Kidney (tissue), 13 donors: ENCODE measurements at regions not wholly inside any gene's neighbourhood (a gene's known extent, or its start where the extent isn't known, plus 50 kb on each side); places are given as distances from the start of the nearest gene placed in this dataset.
"Not testable (repeated sequence)": the region's sequence is repeated elsewhere in the genome, so short reads cannot be mapped to it uniquely, and the experiment has no call there.

ENCODE experiments used
- DNase-seq, 5 donors: peaks; one replicate each; pipeline ENCODE4 v3.0.0-alpha.2; 2013 to 2020
- FAIRE-seq: peaks from 2 replicates; lab custom pipeline; 2012; peaks lifted over from hg19 to GRCh38; lab: Jason Lieb, UNC
- H3K27ac ChIP-seq, 2 donors: one replicate each; pipeline ENCODE4 v1.7.0; 2013; ENCODE audit warnings: low read depth in 2 of 2, low read length in 2 of 2, inconsistent platforms in 1 of 2
- H3K27me3 ChIP-seq: one replicate; pipeline ENCODE4 v1.7.1; 2013; ENCODE audit warnings: low read length, inconsistent platforms; ENCODE audit not compliant: control insufficient read depth, insufficient read depth
- H3K36me3 ChIP-seq, 3 donors: one replicate each; pipeline versions ENCODE4 v1.7.0 to v1.7.1; 2013; ENCODE audit warnings: low read length in 3 of 3, control low read depth in 1 of 3, inconsistent platforms in 1 of 3; ENCODE audit not compliant: insufficient read depth in 3 of 3, control insufficient read depth in 2 of 3
- H3K4me1 ChIP-seq, 3 donors: one replicate each; pipeline versions ENCODE4 v1.7.0 to v1.7.1; 2013; ENCODE audit warnings: low read length in 3 of 3, inconsistent platforms in 1 of 3, low read depth in 1 of 3; ENCODE audit not compliant: control insufficient read depth in 2 of 3, insufficient read depth in 2 of 3
- H3K4me3 ChIP-seq, 3 donors: one replicate each; pipeline versions ENCODE4 v1.7.0 to v1.8.1; 2013; ENCODE audit warnings: low read length in 3 of 3, control low read depth in 1 of 3, inconsistent platforms in 1 of 3
- H3K9ac ChIP-seq, 3 donors: one replicate each; pipeline versions ENCODE4 v1.7.0 to v1.7.1; 2013; ENCODE audit warnings: low read length in 3 of 3, control low read depth in 1 of 3, inconsistent platforms in 1 of 3
- H3K9me3 ChIP-seq, 3 donors: one replicate each; pipeline versions ENCODE4 v1.7.0 to v1.7.1; 2013; ENCODE audit warnings: low read length in 3 of 3, control low read depth in 1 of 3, inconsistent platforms in 1 of 3; ENCODE audit not compliant: control insufficient read depth in 2 of 3, insufficient read depth in 1 of 3
- intact Hi-C: fragments of 100-400 bp; cut with DNase I; formaldehyde crosslinking; loops from one replicate; pipeline ENCODE4 v1.11.1; 2022
- TF ChIP-seq, protein P1 (sequence below): IDR thresholded peaks from 3 replicates; pipeline ENCODE4 v1.5.1; 2012; ENCODE audit warnings: mild to moderate bottlenecking, moderate library complexity, borderline replicate concordance; ENCODE audit not compliant: insufficient read depth; ENCODE audit errors: extremely low read depth
- donor health status: control.
- donor health status: control.
- donor health status: control.
- donor health status: control.
- donor health status: control.
- donor health status: DM: yes; HTN: yes; CAD: no.
- donor health status: Normal renal cell carcinoma (clear cell type).

DNA sequence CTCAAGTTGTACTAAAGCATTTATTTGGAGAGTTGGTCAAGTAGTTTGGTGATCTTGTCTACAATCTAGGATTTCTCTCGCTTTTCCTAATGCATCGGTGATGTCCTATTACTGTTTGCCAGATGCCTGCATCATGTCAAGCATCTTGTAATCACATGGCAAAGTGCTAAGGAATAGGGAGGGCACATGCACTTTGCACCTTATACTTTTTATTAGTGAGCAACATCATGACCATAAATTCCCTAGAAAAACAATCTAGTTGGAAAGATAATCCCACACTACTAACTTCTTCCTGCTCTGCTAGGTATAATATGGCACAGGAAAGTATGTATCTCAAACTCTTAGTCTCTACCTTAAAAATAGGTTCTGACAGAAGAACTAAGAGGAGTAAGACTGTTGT, 894.3 kb upstream of the SLITRK1 start:
- Histone ChIP-seq H3K27ac (no peak overlapping the region), H3K27me3 (no peaks in the 10 kb centered on the region)
- no peak for FAIRE-seq

DNA sequence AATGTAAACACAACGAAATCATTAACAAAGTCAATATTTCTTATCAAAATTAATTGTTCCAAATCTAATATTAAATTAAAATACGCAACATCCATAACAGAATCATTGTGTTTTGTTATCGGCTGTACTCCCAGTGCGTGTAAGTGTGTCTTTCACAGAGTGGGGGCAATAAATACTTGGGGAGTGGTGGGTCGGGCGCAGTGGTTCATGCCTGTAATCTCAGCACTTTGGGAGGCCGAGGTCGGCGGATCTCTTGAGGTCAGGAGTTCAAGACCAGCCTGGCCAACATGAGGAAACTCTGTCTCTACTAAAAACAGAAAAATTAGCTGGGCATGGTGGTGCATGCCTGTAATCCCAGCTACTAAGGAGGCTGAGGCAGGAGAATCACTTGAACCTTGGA, 893.6 kb upstream of the SLITRK1 start:
- intact Hi-C loops, H3K9me3 ChIP-seq, DNase-seq, H3K27ac ChIP-seq, H3K4me1 ChIP-seq, H3K4me3 ChIP-seq, H3K27me3 ChIP-seq, FAIRE-seq, H3K36me3 ChIP-seq, H3K9ac ChIP-seq: not testable (repeated sequence)

More for the DNA sequence above, 894.3 kb upstream of the SLITRK1 start:
- H3K4me3 ChIP-seq: no peak overlapping the region
- H3K9ac ChIP-seq: no peak overlapping the region
- no peak for DNase-seq
- intact Hi-C loops: no loop called here
- no peaks in the 10 kb centered on the region for H3K4me1 ChIP-seq
- no peaks in the 10 kb centered on the region for H3K9me3 ChIP-seq
- TF ChIP-seq, protein P1, sequence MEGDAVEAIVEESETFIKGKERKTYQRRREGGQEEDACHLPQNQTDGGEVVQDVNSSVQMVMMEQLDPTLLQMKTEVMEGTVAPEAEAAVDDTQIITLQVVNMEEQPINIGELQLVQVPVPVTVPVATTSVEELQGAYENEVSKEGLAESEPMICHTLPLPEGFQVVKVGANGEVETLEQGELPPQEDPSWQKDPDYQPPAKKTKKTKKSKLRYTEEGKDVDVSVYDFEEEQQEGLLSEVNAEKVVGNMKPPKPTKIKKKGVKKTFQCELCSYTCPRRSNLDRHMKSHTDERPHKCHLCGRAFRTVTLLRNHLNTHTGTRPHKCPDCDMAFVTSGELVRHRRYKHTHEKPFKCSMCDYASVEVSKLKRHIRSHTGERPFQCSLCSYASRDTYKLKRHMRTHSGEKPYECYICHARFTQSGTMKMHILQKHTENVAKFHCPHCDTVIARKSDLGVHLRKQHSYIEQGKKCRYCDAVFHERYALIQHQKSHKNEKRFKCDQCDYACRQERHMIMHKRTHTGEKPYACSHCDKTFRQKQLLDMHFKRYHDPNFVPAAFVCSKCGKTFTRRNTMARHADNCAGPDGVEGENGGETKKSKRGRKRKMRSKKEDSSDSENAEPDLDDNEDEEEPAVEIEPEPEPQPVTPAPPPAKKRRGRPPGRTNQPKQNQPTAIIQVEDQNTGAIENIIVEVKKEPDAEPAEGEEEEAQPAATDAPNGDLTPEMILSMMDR: no peak
- no peaks in the 10 kb centered on the region for H3K36me3 ChIP-seq

DNA sequence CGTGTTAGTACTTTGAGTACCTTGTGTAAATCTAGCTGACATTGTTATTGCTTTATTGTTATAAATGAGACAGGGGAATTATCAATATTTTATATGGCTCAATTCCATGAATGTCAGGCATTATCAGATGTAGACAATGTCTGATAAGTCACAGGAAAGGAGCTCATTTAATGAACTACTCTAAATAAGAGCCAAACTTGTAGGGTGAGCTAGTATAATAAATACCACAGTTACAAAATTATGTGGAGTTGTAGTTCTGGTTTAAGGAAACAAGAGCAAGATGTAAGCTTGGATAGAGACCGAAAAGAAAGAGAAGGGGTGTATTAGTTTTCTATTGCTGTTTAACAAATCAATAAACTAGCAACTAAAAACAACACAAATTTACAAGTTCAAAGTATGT, 891.8 kb upstream of the SLITRK1 start:
- intact Hi-C loops: no loop called here
- no peaks in the 10 kb centered on the region for H3K27me3 ChIP-seq
- H3K9ac ChIP-seq: no peak overlapping the region
- H3K4me3 ChIP-seq: no peak overlapping the region
- H3K4me1 ChIP-seq: no peaks in the 10 kb centered on the region
- no peaks in the 10 kb centered on the region for H3K9me3 ChIP-seq
- TF ChIP-seq, protein P1: no peak
- FAIRE-seq (no peak), DNase-seq (no peak)
- H3K27ac ChIP-seq: no peak overlapping the region
- H3K36me3 ChIP-seq: no peaks in the 10 kb centered on the region

DNA sequence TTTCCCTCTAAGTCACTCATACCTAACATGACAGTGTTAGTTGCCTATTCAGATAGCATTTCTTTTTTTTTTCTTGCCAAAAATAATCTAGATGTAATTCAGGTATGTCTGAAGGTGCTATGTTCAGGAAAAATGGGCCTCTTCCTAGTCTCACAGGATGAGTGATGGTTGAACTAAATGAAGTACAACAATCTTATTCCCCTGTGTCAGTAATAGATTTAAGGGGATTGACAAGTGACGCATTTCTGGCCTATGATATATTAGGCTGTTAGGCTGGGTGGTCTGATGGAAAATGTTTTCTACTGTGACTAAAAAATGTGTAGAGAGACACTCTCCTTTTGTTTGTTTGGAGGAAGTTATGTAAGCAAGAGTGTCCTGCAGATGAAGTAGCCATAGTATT, 878.7 kb upstream of the SLITRK1 start:
- Histone ChIP-seq H3K4me1 (no peaks in the 10 kb centered on the region), H3K36me3 (no peaks in the 10 kb centered on the region), H3K9me3 (no peaks in the 10 kb centered on the region), H3K4me3 (no peak overlapping the region), H3K27me3 (no peaks in the 10 kb centered on the region), H3K27ac (no peak overlapping the region), H3K9ac (no peak overlapping the region)
- DNase-seq: no peak
- intact Hi-C loops: no loop called here
- TF ChIP-seq, protein P1: no peak
- no peak for FAIRE-seq
